Lower leg skin (tissue), 3 donors: ENCODE measurements at regions not wholly inside any gene's neighbourhood (a gene's known extent, or its start where the extent isn't known, plus 50 kb on each side); places are given as distances from the start of the nearest gene placed in this dataset.

Experiments used
- POLR2A ChIP-seq, 2 donors: fragments of 450-650 bp; IDR thresholded peaks; one replicate each; pipeline ENCODE4 v1.6.1; 2016 to 2017; ENCODE audit warnings: antibody characterized with exemption in 2 of 2, mild to moderate bottlenecking in 1 of 2, moderate library complexity in 1 of 2
- TF ChIP-seq, protein P1 (sequence below), 3 donors: fragments of 450-650 bp; IDR thresholded peaks; one replicate each; pipeline ENCODE4 v1.5.1; 2016; ENCODE audit warnings: antibody characterized with exemption in 3 of 3, mild to moderate bottlenecking in 3 of 3, moderate library complexity in 2 of 3

DNA sequence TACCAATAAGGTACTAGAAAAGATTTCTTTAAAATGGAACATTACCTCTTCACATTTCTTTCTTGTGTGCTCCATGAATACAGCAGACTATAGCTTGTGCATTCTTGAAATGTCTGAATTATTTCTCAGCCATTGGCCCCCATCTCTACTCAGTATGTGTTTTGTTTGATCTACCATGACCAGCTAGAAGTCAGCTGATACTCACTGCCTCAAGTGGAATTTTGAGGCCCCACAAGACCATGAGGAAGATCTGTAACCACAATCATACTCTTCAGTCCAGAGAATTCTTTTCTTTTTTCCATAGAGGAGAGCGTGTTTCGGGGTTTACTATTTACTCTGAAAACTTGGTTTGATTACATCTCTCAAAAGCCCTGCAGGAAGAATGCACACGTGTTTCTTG, 319.1 kb downstream of the TOX3 start:
- TF ChIP-seq, protein P1, sequence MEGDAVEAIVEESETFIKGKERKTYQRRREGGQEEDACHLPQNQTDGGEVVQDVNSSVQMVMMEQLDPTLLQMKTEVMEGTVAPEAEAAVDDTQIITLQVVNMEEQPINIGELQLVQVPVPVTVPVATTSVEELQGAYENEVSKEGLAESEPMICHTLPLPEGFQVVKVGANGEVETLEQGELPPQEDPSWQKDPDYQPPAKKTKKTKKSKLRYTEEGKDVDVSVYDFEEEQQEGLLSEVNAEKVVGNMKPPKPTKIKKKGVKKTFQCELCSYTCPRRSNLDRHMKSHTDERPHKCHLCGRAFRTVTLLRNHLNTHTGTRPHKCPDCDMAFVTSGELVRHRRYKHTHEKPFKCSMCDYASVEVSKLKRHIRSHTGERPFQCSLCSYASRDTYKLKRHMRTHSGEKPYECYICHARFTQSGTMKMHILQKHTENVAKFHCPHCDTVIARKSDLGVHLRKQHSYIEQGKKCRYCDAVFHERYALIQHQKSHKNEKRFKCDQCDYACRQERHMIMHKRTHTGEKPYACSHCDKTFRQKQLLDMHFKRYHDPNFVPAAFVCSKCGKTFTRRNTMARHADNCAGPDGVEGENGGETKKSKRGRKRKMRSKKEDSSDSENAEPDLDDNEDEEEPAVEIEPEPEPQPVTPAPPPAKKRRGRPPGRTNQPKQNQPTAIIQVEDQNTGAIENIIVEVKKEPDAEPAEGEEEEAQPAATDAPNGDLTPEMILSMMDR (IDR thresholded peaks at IDR 0.05): no peak
- no peak for TF ChIP-seq POLR2A (IDR thresholded peaks at IDR 0.05)
